IMR-90 (cell line): ENCODE measurements at regions not wholly inside any gene's neighbourhood (a gene's known extent, or its start where the extent isn't known, plus 50 kb on each side); places are given as distances from the start of the nearest gene placed in this dataset.

ENCODE experiments used
- ATAC-seq: fragments of 200-7000 bp; cut with Tn5 transposase; 2 replicates; pipeline ENCODE4 v1.9.1; 2020; ENCODE audit warnings: low read depth, mild to moderate bottlenecking, moderate library complexity
- BruUV-seq: library from RNA; stranded (reverse); fragments of 400-500 nt; replicated peaks from 2 replicates; lab custom pipeline; 2021; lab: Mats Ljungman, UMichigan
- CTCF ChIA-PET: fragments of 300-600 bp; formaldehyde crosslinking; extraction: SDS; loops from one replicate; lab custom pipeline; 2021; ENCODE audit warnings: antibody characterized with exemption; lab: Yijun Ruan, JAX
- POLR2A ChIA-PET: fragments of 300-600 bp; sonication (Branson Sonifier 250); formaldehyde crosslinking; loops from one replicate; lab custom pipeline; 2022; ENCODE audit warnings: antibody characterized with exemption; ENCODE audit not compliant: unreplicated experiment; lab: Charles Lee
- DNase-seq: peaks from one replicate; pipeline ENCODE4 v3.0.0; 2013
- H2AFZ ChIP-seq: replicated peaks from 2 replicates; pipeline ENCODE3; 2013; ENCODE audit warnings: low read length, mild to moderate bottlenecking; ENCODE audit not compliant: poor library complexity
- H2AK5ac ChIP-seq: 2 replicates; pipeline ENCODE4 v1.6.1; 2013; ENCODE audit warnings: low read depth, low read length, inconsistent platforms
- H2AK9ac ChIP-seq: replicated peaks from 2 replicates; pipeline ENCODE3; 2013; ENCODE audit warnings: mild to moderate bottlenecking, low read depth, low read length, moderate library complexity; ENCODE audit not compliant: poor library complexity
- H2BK120ac ChIP-seq: 2 replicates; pipeline ENCODE4 v1.6.1; 2013; ENCODE audit warnings: low read depth, low read length, inconsistent platforms
- H2BK15ac ChIP-seq: 3 replicates; pipeline ENCODE4 v1.6.1; 2013; ENCODE audit warnings: low read depth, low read length, inconsistent platforms
- H2BK20ac ChIP-seq: 2 replicates; pipeline ENCODE4 v1.6.1; 2013; ENCODE audit warnings: low read depth, mild to moderate bottlenecking, inconsistent platforms, low read length, moderate library complexity
- H2BK5ac ChIP-seq: 2 replicates; pipeline ENCODE4 v1.6.1; 2013; ENCODE audit warnings: mild to moderate bottlenecking, low read depth, low read length, inconsistent platforms; ENCODE audit not compliant: poor library complexity, severe bottlenecking
- H3K14ac ChIP-seq: replicated peaks from 2 replicates; pipeline ENCODE4 v1.6.1; 2013; ENCODE audit warnings: low read depth, low read length, inconsistent platforms
- H3K18ac ChIP-seq: 2 replicates; pipeline ENCODE4 v1.6.1; 2013; ENCODE audit warnings: low read depth, low read length, control low read depth
- H3K23ac ChIP-seq: 2 replicates; pipeline ENCODE4 v1.6.1; 2013; ENCODE audit warnings: low read depth, low read length, inconsistent platforms
- H3K27ac ChIP-seq: 2 replicates; pipeline ENCODE4 v1.5.1; 2013; ENCODE audit warnings: mild to moderate bottlenecking, control low read depth, low read length; ENCODE audit not compliant: insufficient read depth
- H3K27me3 ChIP-seq: 2 replicates; pipeline ENCODE4 v1.6.1; 2013; ENCODE audit warnings: low read length; ENCODE audit not compliant: control insufficient read depth, insufficient read depth
- H3K36me3 ChIP-seq: 2 replicates; pipeline ENCODE4 v1.6.1; 2013; ENCODE audit warnings: low read length, mixed read lengths; ENCODE audit not compliant: control insufficient read depth, insufficient read depth
- H3K4ac ChIP-seq: 2 replicates; pipeline ENCODE4 v1.6.1; 2013; ENCODE audit warnings: low read depth, low read length, inconsistent platforms
- H3K4me1 ChIP-seq: 2 replicates; pipeline ENCODE4 v1.6.1; 2013; ENCODE audit warnings: low read length, mixed read lengths; ENCODE audit not compliant: control insufficient read depth, insufficient read depth
- H3K4me2 ChIP-seq: 2 replicates; pipeline ENCODE4 v1.6.1; 2013; ENCODE audit warnings: low read depth, mild to moderate bottlenecking, control low read depth, low read length, moderate library complexity
- H3K4me3 ChIP-seq: 2 replicates; pipeline ENCODE4 v1.5.1; 2013; ENCODE audit warnings: low read depth, mild to moderate bottlenecking, control low read depth, low read length, moderate library complexity; ENCODE audit not compliant: insufficient read depth
- H3K56ac ChIP-seq: 2 replicates; pipeline ENCODE4 v1.6.1; 2013; ENCODE audit warnings: low read length, inconsistent platforms; ENCODE audit not compliant: insufficient read depth; ENCODE audit errors: extremely low read depth
- H3K79me1 ChIP-seq, 2 experiments: 2 replicates each; pipeline ENCODE4 v1.6.1; 2013; ENCODE audit warnings: low read length in 2 of 2, inconsistent platforms in 1 of 2, low read depth in 1 of 2
- H3K9ac ChIP-seq: 2 replicates; pipeline ENCODE4 v1.6.1; 2013; ENCODE audit warnings: low read depth, low read length, control low read depth
- H3K9me1 ChIP-seq: 2 replicates; pipeline ENCODE4 v1.6.1; 2013; ENCODE audit warnings: low read length, inconsistent platforms; ENCODE audit not compliant: insufficient read depth
- H3K9me3 ChIP-seq: 2 replicates; pipeline ENCODE4 v1.6.1; 2013; ENCODE audit warnings: low read length; ENCODE audit not compliant: control insufficient read depth, insufficient read depth
- H4K20me1 ChIP-seq: 2 replicates; pipeline ENCODE4 v1.6.1; 2013; ENCODE audit warnings: low read length, inconsistent platforms; ENCODE audit not compliant: insufficient read depth
- H4K5ac ChIP-seq: 2 replicates; pipeline ENCODE4 v1.6.1; 2013; ENCODE audit warnings: mild to moderate bottlenecking, low read depth, low read length, control low read depth
- H4K8ac ChIP-seq, 2 experiments: 2 replicates each; pipeline ENCODE4 v1.6.1; 2013; ENCODE audit warnings: low read depth in 2 of 2, low read length in 2 of 2, control low read depth in 1 of 2, inconsistent platforms in 1 of 2
- H4K91ac ChIP-seq: 2 replicates; pipeline ENCODE4 v1.6.1; 2013; ENCODE audit warnings: low read depth, low read length, inconsistent platforms; ENCODE audit not compliant: insufficient read depth
- CEBPB ChIP-seq: IDR thresholded peaks from 2 replicates; pipeline ENCODE4 v1.6.1; 2012; ENCODE audit warnings: low read depth, low read length, improper control_type of control experiment
- MAFK ChIP-seq: IDR thresholded peaks from 2 replicates; pipeline ENCODE4 v1.6.1; 2012; ENCODE audit warnings: low read depth, low read length, improper control_type of control experiment
- MXI1 ChIP-seq: IDR thresholded peaks from 2 replicates; pipeline ENCODE4 v1.6.1; 2012; ENCODE audit warnings: low read depth, mild to moderate bottlenecking, low read length, moderate library complexity, borderline replicate concordance
- NFE2L2 ChIP-seq: fragments of 150-350 bp; IDR thresholded peaks from 2 replicates; pipeline ENCODE4 v1.6.1; 2016; ENCODE audit warnings: low read depth, mild to moderate bottlenecking, low read length
- RCOR1 ChIP-seq: IDR thresholded peaks from 2 replicates; pipeline ENCODE4 v1.6.1; 2012; ENCODE audit warnings: mild to moderate bottlenecking, low read length, improper control_type of control experiment; ENCODE audit not compliant: insufficient replicate concordance
- RFX5 ChIP-seq: IDR thresholded peaks from 2 replicates; pipeline ENCODE4 v1.8.0; 2012; ENCODE audit warnings: low read depth, mild to moderate bottlenecking, low read length, moderate library complexity
- WGBS, 2 experiments: methylation state at CpG; one replicate each; pipeline versions ENCODE4 v1.1.5 to v1.1.7; 2013; ENCODE audit warnings: missing lambda C conversion rate in 2 of 2; ENCODE audit not compliant: insufficient read length in 1 of 2; ENCODE audit errors: extremely low coverage in 2 of 2; 5-methylcytosine and 5-hydroxymethylcytosine counted together
- dilution Hi-C: fragments of 300-500 bp; cut with HindIII; formaldehyde crosslinking; loops from one replicate; pipeline ENCODE4 v1.14.3; 2018; ENCODE audit warnings: low sequenced_read_pairs; ENCODE audit not compliant: unreplicated experiment
- in situ Hi-C: fragments of 300-500 bp; cut with MboI; formaldehyde crosslinking; loops from 3 replicates; pipeline ENCODE4 v1.14.3; 2019; ENCODE audit warnings: low sequenced_read_pairs, inconsistent platforms, mixed read lengths
- intact Hi-C: fragments of 100-400 bp; cut with micrococcal nuclease; formaldehyde crosslinking; loops from 2 replicates; pipeline ENCODE4 v1.10.0; 2022
- TF ChIP-seq, protein P1 (sequence below): conservative IDR thresholded peaks from 2 replicates; pipeline ENCODE4 v1.5.1; 2012; ENCODE audit warnings: mild to moderate bottlenecking, low read depth, low read length, improper control_type of control experiment
- TF ChIP-seq, protein P2 (sequence below): fragments of 150-350 bp; IDR thresholded peaks from 2 replicates; pipeline ENCODE4 v1.6.1; 2016; ENCODE audit warnings: low read depth, mild to moderate bottlenecking, low read length, moderate library complexity, borderline replicate concordance

- H3K27me3 ChIP-seq, result no peaks in the 10 kb centered on the region
- no peak overlapping the region for H3K4me2 ChIP-seq
- H4K91ac ChIP-seq, result no peak overlapping the region
- no peak for TF ChIP-seq RCOR1
- no peak for TF ChIP-seq RFX5
- peak; percentile 97 for TF ChIP-seq MAFK
- TF ChIP-seq, protein P1, sequence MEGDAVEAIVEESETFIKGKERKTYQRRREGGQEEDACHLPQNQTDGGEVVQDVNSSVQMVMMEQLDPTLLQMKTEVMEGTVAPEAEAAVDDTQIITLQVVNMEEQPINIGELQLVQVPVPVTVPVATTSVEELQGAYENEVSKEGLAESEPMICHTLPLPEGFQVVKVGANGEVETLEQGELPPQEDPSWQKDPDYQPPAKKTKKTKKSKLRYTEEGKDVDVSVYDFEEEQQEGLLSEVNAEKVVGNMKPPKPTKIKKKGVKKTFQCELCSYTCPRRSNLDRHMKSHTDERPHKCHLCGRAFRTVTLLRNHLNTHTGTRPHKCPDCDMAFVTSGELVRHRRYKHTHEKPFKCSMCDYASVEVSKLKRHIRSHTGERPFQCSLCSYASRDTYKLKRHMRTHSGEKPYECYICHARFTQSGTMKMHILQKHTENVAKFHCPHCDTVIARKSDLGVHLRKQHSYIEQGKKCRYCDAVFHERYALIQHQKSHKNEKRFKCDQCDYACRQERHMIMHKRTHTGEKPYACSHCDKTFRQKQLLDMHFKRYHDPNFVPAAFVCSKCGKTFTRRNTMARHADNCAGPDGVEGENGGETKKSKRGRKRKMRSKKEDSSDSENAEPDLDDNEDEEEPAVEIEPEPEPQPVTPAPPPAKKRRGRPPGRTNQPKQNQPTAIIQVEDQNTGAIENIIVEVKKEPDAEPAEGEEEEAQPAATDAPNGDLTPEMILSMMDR, result no peak
- peak; percentile 70 for TF ChIP-seq CEBPB
- TF ChIP-seq MXI1, result no peak
- no peak for TF ChIP-seq NFE2L2
- TF ChIP-seq, protein P2, sequence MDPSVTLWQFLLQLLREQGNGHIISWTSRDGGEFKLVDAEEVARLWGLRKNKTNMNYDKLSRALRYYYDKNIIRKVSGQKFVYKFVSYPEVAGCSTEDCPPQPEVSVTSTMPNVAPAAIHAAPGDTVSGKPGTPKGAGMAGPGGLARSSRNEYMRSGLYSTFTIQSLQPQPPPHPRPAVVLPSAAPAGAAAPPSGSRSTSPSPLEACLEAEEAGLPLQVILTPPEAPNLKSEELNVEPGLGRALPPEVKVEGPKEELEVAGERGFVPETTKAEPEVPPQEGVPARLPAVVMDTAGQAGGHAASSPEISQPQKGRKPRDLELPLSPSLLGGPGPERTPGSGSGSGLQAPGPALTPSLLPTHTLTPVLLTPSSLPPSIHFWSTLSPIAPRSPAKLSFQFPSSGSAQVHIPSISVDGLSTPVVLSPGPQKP, result no peak
- H2AK5ac ChIP-seq, result no peak overlapping the region
- no peak overlapping the region for H4K8ac ChIP-seq
- intact Hi-C loops (no loop called here), dilution Hi-C loops (no loop called here), in situ Hi-C loops (no loop called here)
- H4K20me1 ChIP-seq, result no peaks in the 10 kb centered on the region
- ATAC-seq (no peak), DNase-seq (no peak)
- no peak overlapping the region for H4K5ac ChIP-seq
- no peaks in the 10 kb centered on the region for H3K79me1 ChIP-seq
- H2BK20ac ChIP-seq, result no peak overlapping the region
- no peak overlapping the region for H3K23ac ChIP-seq
- no peak overlapping the region for H3K56ac ChIP-seq
- CTCF ChIA-PET, result no interaction called here
- H3K9me3 ChIP-seq, result no peaks in the 10 kb centered on the region
- POLR2A ChIA-PET, result no interaction called here
- no peak overlapping the region for H2BK5ac ChIP-seq
- H2AFZ ChIP-seq, result no peak overlapping the region
- H3K9ac ChIP-seq, result no peak overlapping the region
- no peak overlapping the region for H2BK15ac ChIP-seq
- no peaks in the 10 kb centered on the region for H3K9me1 ChIP-seq
- no peak overlapping the region for H2AK9ac ChIP-seq
- no TSS peak for BruUV-seq
- H3K14ac ChIP-seq, result no peak overlapping the region
- no peaks in the 10 kb centered on the region for H3K36me3 ChIP-seq
- H3K4me3 ChIP-seq, result no peak overlapping the region
- no CpG with 5 or more reads among the region's 4 CpGs for WGBS, 2 experiments
- H2BK120ac ChIP-seq, result no peak overlapping the region
- no peak overlapping the region for H3K4ac ChIP-seq
- no peak overlapping the region for H3K27ac ChIP-seq
- H3K4me1 ChIP-seq, result peaks cover 4% of the 10 kb centered on the region
- H3K18ac ChIP-seq, result no peak overlapping the region
Measured at GRCh38 chr5:164332349-164333196, 827.2 kb downstream of the MAT2B start.
